ENCODE measurements at regions not wholly inside any gene's neighbourhood (a gene's known extent, or its start where the extent isn't known, plus 50 kb on each side); places are given as distances from the start of the nearest gene placed in this dataset.

- TF ChIP-seq POLR2A (IDR thresholded peaks at IDR 0.05; ENCODE audit: low read length) (no peak), FOSL2 (IDR thresholded peaks at IDR 0.05) (no peak), FOSL2 (CRISPR knock-in tag; IDR thresholded peaks at IDR 0.05) (no peak), RNF2 (IDR thresholded peaks at IDR 0.05; ENCODE audit: borderline replicate concordance, low read depth) (no peak), HDAC2 (IDR thresholded peaks at IDR 0.05) (no peak), EP300 (IDR thresholded peaks at IDR 0.05) (no peak), CHD2 (IDR thresholded peaks at IDR 0.05; ENCODE audit: low read length, partially characterized antibody) (no peak), KDM1A (IDR thresholded peaks at IDR 0.05; ENCODE audit: low read depth) (no peak), NPAS2 (CRISPR knock-in tag; IDR thresholded peaks at IDR 0.05; ENCODE audit: borderline replicate concordance) (no peak), MAFK (IDR thresholded peaks at IDR 0.05; ENCODE audit: partially characterized antibody) (no peak), RARB (CRISPR knock-in tag; IDR thresholded peaks at IDR 0.05) (no peak), POLR2AphosphoS2 (conservative IDR thresholded peaks at IDR 0.05; ENCODE audit: low read length) (no peak)
- TF ChIP-seq, protein P1, sequence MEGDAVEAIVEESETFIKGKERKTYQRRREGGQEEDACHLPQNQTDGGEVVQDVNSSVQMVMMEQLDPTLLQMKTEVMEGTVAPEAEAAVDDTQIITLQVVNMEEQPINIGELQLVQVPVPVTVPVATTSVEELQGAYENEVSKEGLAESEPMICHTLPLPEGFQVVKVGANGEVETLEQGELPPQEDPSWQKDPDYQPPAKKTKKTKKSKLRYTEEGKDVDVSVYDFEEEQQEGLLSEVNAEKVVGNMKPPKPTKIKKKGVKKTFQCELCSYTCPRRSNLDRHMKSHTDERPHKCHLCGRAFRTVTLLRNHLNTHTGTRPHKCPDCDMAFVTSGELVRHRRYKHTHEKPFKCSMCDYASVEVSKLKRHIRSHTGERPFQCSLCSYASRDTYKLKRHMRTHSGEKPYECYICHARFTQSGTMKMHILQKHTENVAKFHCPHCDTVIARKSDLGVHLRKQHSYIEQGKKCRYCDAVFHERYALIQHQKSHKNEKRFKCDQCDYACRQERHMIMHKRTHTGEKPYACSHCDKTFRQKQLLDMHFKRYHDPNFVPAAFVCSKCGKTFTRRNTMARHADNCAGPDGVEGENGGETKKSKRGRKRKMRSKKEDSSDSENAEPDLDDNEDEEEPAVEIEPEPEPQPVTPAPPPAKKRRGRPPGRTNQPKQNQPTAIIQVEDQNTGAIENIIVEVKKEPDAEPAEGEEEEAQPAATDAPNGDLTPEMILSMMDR (IDR thresholded peaks at IDR 0.05), result no peak
- TF ChIP-seq, protein P2, sequence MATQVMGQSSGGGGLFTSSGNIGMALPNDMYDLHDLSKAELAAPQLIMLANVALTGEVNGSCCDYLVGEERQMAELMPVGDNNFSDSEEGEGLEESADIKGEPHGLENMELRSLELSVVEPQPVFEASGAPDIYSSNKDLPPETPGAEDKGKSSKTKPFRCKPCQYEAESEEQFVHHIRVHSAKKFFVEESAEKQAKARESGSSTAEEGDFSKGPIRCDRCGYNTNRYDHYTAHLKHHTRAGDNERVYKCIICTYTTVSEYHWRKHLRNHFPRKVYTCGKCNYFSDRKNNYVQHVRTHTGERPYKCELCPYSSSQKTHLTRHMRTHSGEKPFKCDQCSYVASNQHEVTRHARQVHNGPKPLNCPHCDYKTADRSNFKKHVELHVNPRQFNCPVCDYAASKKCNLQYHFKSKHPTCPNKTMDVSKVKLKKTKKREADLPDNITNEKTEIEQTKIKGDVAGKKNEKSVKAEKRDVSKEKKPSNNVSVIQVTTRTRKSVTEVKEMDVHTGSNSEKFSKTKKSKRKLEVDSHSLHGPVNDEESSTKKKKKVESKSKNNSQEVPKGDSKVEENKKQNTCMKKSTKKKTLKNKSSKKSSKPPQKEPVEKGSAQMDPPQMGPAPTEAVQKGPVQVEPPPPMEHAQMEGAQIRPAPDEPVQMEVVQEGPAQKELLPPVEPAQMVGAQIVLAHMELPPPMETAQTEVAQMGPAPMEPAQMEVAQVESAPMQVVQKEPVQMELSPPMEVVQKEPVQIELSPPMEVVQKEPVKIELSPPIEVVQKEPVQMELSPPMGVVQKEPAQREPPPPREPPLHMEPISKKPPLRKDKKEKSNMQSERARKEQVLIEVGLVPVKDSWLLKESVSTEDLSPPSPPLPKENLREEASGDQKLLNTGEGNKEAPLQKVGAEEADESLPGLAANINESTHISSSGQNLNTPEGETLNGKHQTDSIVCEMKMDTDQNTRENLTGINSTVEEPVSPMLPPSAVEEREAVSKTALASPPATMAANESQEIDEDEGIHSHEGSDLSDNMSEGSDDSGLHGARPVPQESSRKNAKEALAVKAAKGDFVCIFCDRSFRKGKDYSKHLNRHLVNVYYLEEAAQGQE (IDR thresholded peaks at IDR 0.05), result no peak
- TF ChIP-seq, protein P3, sequence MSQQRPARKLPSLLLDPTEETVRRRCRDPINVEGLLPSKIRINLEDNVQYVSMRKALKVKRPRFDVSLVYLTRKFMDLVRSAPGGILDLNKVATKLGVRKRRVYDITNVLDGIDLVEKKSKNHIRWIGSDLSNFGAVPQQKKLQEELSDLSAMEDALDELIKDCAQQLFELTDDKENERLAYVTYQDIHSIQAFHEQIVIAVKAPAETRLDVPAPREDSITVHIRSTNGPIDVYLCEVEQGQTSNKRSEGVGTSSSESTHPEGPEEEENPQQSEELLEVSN (IDR thresholded peaks at IDR 0.05; ENCODE audit: borderline replicate concordance, low read depth), result no peak
Measured at GRCh38 chr2:67974559-67975430, 88.0 kb downstream of the C1D start.
